Astrocyte (in vitro differentiated cells and primary cell): ENCODE measurements at regions not wholly inside any gene's neighbourhood (a gene's known extent, or its start where the extent isn't known, plus 50 kb on each side); places are given as distances from the start of the nearest gene placed in this dataset.

Experiments
- DNase-seq: peaks from one replicate; pipeline ENCODE4 v3.0.0-alpha.2; 2010; ENCODE audit warnings: low read depth
- FAIRE-seq: peaks from 2 replicates; lab custom pipeline; 2011; peaks lifted over from hg19 to GRCh38; lab: Jason Lieb, UNC
- H2AFZ ChIP-seq: 2 replicates; pipeline ENCODE4 v1.6.0; 2012; ENCODE audit warnings: low read depth, low read length, inconsistent platforms
- H3K27ac ChIP-seq: 2 replicates; pipeline ENCODE4 v1.5.1; 2011; ENCODE audit warnings: low read depth, low read length, inconsistent platforms
- H3K27me3 ChIP-seq: 2 replicates; pipeline ENCODE4 v1.6.0; 2011; ENCODE audit warnings: low read length, inconsistent platforms; ENCODE audit not compliant: insufficient read depth
- H3K36me3 ChIP-seq: 2 replicates; pipeline ENCODE4 v1.5.1; 2011; ENCODE audit warnings: low read length, inconsistent platforms; ENCODE audit not compliant: insufficient read depth
- H3K4me1 ChIP-seq: 2 replicates; pipeline ENCODE4 v1.5.1; 2011; ENCODE audit warnings: low read length, inconsistent platforms; ENCODE audit not compliant: insufficient read depth
- H3K4me2 ChIP-seq: 2 replicates; pipeline ENCODE4 v1.6.0; 2012; ENCODE audit warnings: low read length, inconsistent platforms
- H3K4me3 ChIP-seq: 2 replicates; pipeline ENCODE4 v1.5.1; 2011; ENCODE audit warnings: low read depth, mild to moderate bottlenecking, low read length, inconsistent platforms; ENCODE audit not compliant: insufficient read depth
- H3K79me2 ChIP-seq: 2 replicates; pipeline ENCODE4 v1.6.0; 2012; ENCODE audit warnings: mild to moderate bottlenecking, low read length, inconsistent platforms; ENCODE audit not compliant: insufficient read depth
- H3K9ac ChIP-seq: 2 replicates; pipeline ENCODE4 v1.6.0; 2012; ENCODE audit warnings: mild to moderate bottlenecking, low read length, inconsistent platforms
- H3K9me3 ChIP-seq: 2 replicates; pipeline ENCODE4 v1.5.1; 2012; ENCODE audit warnings: low read depth, mild to moderate bottlenecking, low read length, inconsistent platforms; ENCODE audit not compliant: insufficient read depth
- H4K20me1 ChIP-seq: 2 replicates; pipeline ENCODE4 v1.6.0; 2012; ENCODE audit warnings: low read length, inconsistent platforms; ENCODE audit not compliant: insufficient read depth
- H3K27ac Mint-ChIP-seq: one replicate; pipeline ENCODE4 v1.8.0; 2021; ENCODE audit warnings: mild to moderate bottlenecking, mixed read lengths; ENCODE audit not compliant: unreplicated experiment
- H3K27me3 Mint-ChIP-seq: one replicate; pipeline ENCODE4 v1.8.0; 2021; ENCODE audit warnings: low read depth, mixed read lengths; ENCODE audit not compliant: unreplicated experiment
- H3K36me3 Mint-ChIP-seq: one replicate; pipeline ENCODE4 v1.8.0; 2021; ENCODE audit warnings: low read depth, mixed read lengths; ENCODE audit not compliant: unreplicated experiment
- H3K4me1 Mint-ChIP-seq: one replicate; pipeline ENCODE4 v1.8.0; 2021; ENCODE audit warnings: low read depth, mixed read lengths; ENCODE audit not compliant: unreplicated experiment
- H3K4me3 Mint-ChIP-seq: one replicate; pipeline ENCODE4 v1.8.0; 2021; ENCODE audit warnings: mild to moderate bottlenecking, moderate library complexity, mixed read lengths; ENCODE audit not compliant: unreplicated experiment
- H3K9me3 Mint-ChIP-seq: one replicate; pipeline ENCODE4 v1.8.0; 2021; ENCODE audit warnings: mild to moderate bottlenecking, mixed read lengths; ENCODE audit not compliant: unreplicated experiment
- CTCF ChIP-seq: IDR thresholded peaks from 2 replicates; pipeline ENCODE4 v1.5.1; 2011; ENCODE audit warnings: low read depth, mild to moderate bottlenecking, inconsistent platforms, low read length, moderate library complexity; ENCODE audit not compliant: insufficient read depth
- EZH2 ChIP-seq: IDR thresholded peaks from 2 replicates; pipeline ENCODE4 v1.6.1; 2012; ENCODE audit warnings: mild to moderate bottlenecking, low read length, inconsistent platforms; ENCODE audit not compliant: insufficient read depth

GRCh38 chr5:136521696-136522095, 156.4 kb upstream of the TRPC7 start:
- FAIRE-seq (no peak), DNase-seq (no peak)
- Mint-ChIP-seq H3K27me3 (no peaks in the 10 kb centered on the region), H3K4me1 (peaks cover 14% of the 10 kb centered on the region), H3K36me3 (peaks cover 1% of the 10 kb centered on the region), H3K9me3 (no peaks in the 10 kb centered on the region), H3K4me3 (no peak overlapping the region), H3K27ac (no peak overlapping the region)
- Histone ChIP-seq H3K4me1 (no peaks in the 10 kb centered on the region), H3K4me3 (no peak overlapping the region), H2AFZ (no peak overlapping the region), H3K27ac (no peak overlapping the region), H3K79me2 (no peaks in the 10 kb centered on the region), H3K36me3 (no peaks in the 10 kb centered on the region), H3K27me3 (no peaks in the 10 kb centered on the region), H3K9me3 (no peaks in the 10 kb centered on the region), H3K9ac (no peak overlapping the region), H3K4me2 (no peak overlapping the region), H4K20me1 (no peaks in the 10 kb centered on the region)
- TF ChIP-seq EZH2 (no peak), CTCF (no peak)

- Mint-ChIP-seq H3K36me3 (peaks cover 1% of the 10 kb centered on the region), H3K4me3 (no peak overlapping the region), H3K9me3 (no peaks in the 10 kb centered on the region), H3K27me3 (no peaks in the 10 kb centered on the region), H3K27ac (no peak overlapping the region), H3K4me1 (peaks cover 12% of the 10 kb centered on the region)
- Histone ChIP-seq H3K27ac (no peak overlapping the region), H3K9me3 (no peaks in the 10 kb centered on the region), H3K4me1 (no peaks in the 10 kb centered on the region), H3K9ac (no peak overlapping the region), H3K36me3 (no peaks in the 10 kb centered on the region), H4K20me1 (no peaks in the 10 kb centered on the region), H3K4me2 (no peak overlapping the region), H3K4me3 (no peak overlapping the region), H2AFZ (no peak overlapping the region), H3K27me3 (no peaks in the 10 kb centered on the region), H3K79me2 (no peaks in the 10 kb centered on the region)
- no peak for TF ChIP-seq CTCF
- no peak for TF ChIP-seq EZH2
- FAIRE-seq, result no peak
- DNase-seq, result no peak
These were observed 153.5 kb upstream of the TRPC7 start for GRCh38 chr5:136518814-136519213.

GRCh38 chr5:136518174-136518573, 152.8 kb upstream of the TRPC7 start:
- H2AFZ ChIP-seq, result no peak overlapping the region
- no peak overlapping the region for H3K4me2 ChIP-seq
- no peaks in the 10 kb centered on the region for H3K79me2 ChIP-seq
- Mint-ChIP-seq H3K27me3 (no peaks in the 10 kb centered on the region), H3K4me3 (no peak overlapping the region), H3K4me1 (peaks cover 11% of the 10 kb centered on the region), H3K27ac (no peak overlapping the region), H3K9me3 (no peaks in the 10 kb centered on the region), H3K36me3 (no peaks in the 10 kb centered on the region)
- no peaks in the 10 kb centered on the region for H3K36me3 ChIP-seq
- no peaks in the 10 kb centered on the region for H3K9me3 ChIP-seq
- no peak overlapping the region for H3K4me3 ChIP-seq
- H4K20me1 ChIP-seq, result no peaks in the 10 kb centered on the region
- H3K27me3 ChIP-seq, result no peaks in the 10 kb centered on the region
- no peak overlapping the region for H3K9ac ChIP-seq
- no peak overlapping the region for H3K27ac ChIP-seq
- H3K4me1 ChIP-seq, result no peaks in the 10 kb centered on the region
- TF ChIP-seq EZH2 (no peak), CTCF (no peak)
- DNase-seq (no peak), FAIRE-seq (no peak)
